GM12891 (cell line): ENCODE measurements at regions not wholly inside any gene's neighbourhood (a gene's known extent, or its start where the extent isn't known, plus 50 kb on each side); places are given as distances from the start of the nearest gene placed in this dataset.
"Not testable (repeated sequence)": the region's sequence is repeated elsewhere in the genome, so short reads cannot be mapped to it uniquely, and the experiment has no call there.

Experiments used
- DNase-seq: peaks from one replicate; pipeline ENCODE4 v3.0.0; 2011; ENCODE audit warnings: low spot score; ENCODE audit not compliant: insufficient read length
- FAIRE-seq: peaks from 2 replicates; lab custom pipeline; 2011; peaks lifted over from hg19 to GRCh38; lab: Jason Lieb, UNC
- PAX5 ChIP-seq: IDR thresholded peaks from 2 replicates; pipeline ENCODE4 v1.6.1; 2011; ENCODE audit warnings: low read length, moderate library complexity, mild to moderate bottlenecking; ENCODE audit not compliant: insufficient read depth, severe bottlenecking
- POLR2A ChIP-seq: IDR thresholded peaks from 2 replicates; pipeline ENCODE4 v1.6.1; 2011; ENCODE audit warnings: low read depth, low read length, control low read depth
- POLR2AphosphoS5 ChIP-seq: IDR thresholded peaks from 2 replicates; pipeline ENCODE4 v1.6.1; 2011; ENCODE audit warnings: low read depth, low read length, control low read depth
- POU2F2 ChIP-seq: IDR thresholded peaks from 2 replicates; pipeline ENCODE4 v1.6.1; 2011; ENCODE audit warnings: low read depth, mild to moderate bottlenecking, control low read depth, low read length, moderate library complexity
- SPI1 ChIP-seq: IDR thresholded peaks from 2 replicates; pipeline ENCODE4 v1.6.1; 2011; ENCODE audit warnings: low read depth, low read length, control low read depth
- TAF1 ChIP-seq: IDR thresholded peaks from 2 replicates; pipeline ENCODE4 v1.6.1; 2011; ENCODE audit warnings: low read depth, low read length, control low read depth

- TF ChIP-seq POLR2AphosphoS5 (no peak), PAX5 (no peak), TAF1 (no peak), POLR2A (no peak), POU2F2 (no peak), SPI1 (no peak)
- DNase-seq (no peak), FAIRE-seq (no peak)
These were observed 299.9 kb upstream of the LYZL1 start for GRCh38 chr10:28988980-28989379.

GRCh38 chr10:28991333-28992270, 297.3 kb upstream of the LYZL1 start:
- no peak for TF ChIP-seq POLR2A
- no peak for TF ChIP-seq SPI1
- TF ChIP-seq TAF1: no peak
- no peak for TF ChIP-seq PAX5
- no peak for TF ChIP-seq POU2F2
- no peak for TF ChIP-seq POLR2AphosphoS5
- FAIRE-seq: no peak
- DNase-seq: no peak

GRCh38 chr10:28993056-28993455, 295.8 kb upstream of the LYZL1 start:
- no peak for DNase-seq
- TF ChIP-seq POLR2A (no peak), POLR2AphosphoS5 (no peak), POU2F2 (no peak), SPI1 (no peak), TAF1 (no peak)
- no peak for FAIRE-seq

DNA sequence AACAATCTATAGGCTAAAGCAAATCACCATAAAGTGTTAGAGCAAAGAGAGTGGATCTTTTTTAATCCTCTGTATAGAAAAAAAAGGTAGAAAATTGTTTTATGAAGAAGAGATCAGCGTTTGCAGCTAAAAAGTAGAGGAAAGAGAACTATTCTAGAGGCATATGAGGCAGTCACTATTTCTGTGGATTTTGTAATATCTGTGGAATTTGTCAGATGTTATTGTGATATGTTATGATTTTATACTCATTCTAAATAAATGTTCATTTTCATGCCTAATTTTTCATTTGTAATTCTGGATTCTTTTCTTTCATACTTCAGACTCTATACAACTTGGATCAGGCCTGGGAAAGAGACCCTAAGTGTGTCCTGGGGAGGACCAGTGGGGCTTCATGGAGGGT, 295.0 kb upstream of the LYZL1 start:
- TF ChIP-seq POLR2AphosphoS5 (no peak), SPI1 (no peak), POLR2A (no peak), TAF1 (no peak), POU2F2 (no peak), PAX5 (no peak)
- no peak for FAIRE-seq
- no peak for DNase-seq

DNA sequence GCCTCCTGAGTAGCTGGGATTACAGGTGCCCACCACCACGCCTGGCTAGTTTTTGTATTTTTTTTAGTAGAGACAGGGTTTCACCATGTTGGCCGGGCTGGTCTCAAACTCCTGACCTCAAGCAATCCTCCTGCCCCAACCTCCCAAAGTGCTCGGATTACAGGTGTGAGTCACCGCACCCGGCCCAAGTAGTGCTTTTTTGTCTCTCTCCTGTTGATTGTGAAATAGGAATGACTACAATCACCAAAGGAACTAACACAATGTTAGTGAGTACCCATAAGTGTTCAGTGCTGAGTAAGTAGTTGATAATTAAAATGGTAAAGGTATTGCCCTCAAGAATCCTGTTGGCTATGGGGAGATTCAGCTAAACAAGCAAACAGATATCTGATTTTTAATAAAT, 294.1 kb upstream of the LYZL1 start:
- not testable (repeated sequence) for DNase-seq, FAIRE-seq

GRCh38 chr10:28995497-28995896, 293.4 kb upstream of the LYZL1 start:
- DNase-seq (no peak), FAIRE-seq (no peak)
- TF ChIP-seq POLR2A: no peak
- no peak for TF ChIP-seq PAX5

DNA sequence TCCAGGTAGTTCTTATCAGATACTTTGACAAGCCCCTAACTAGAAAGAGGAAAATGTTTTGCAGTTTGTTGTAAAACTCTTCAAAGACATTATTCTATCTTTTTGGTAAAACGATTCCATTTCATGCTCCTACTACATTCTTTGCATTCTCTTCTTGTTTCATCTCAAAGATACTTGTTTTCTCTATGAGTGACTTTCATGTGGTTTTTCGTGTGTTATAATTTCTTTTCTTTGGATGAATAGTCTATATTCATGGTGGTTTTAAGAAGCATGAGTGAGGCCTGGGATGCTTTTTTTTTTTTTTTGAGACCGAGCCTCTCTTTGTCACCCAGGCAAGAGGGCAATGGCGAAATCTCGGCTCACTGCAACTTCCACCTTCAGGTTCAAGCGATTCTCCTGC, 292.5 kb upstream of the LYZL1 start:
- no peak for TF ChIP-seq POU2F2
- TF ChIP-seq TAF1: no peak
- no peak for TF ChIP-seq POLR2A
- no peak for TF ChIP-seq POLR2AphosphoS5
- no peak for TF ChIP-seq PAX5
- FAIRE-seq: no peak
- no peak for DNase-seq

GRCh38 chr10:28996947-28997551, 291.8 kb upstream of the LYZL1 start:
- FAIRE-seq (no peak), DNase-seq (no peak)
- TF ChIP-seq PAX5 (no peak), TAF1 (no peak), POU2F2 (no peak), POLR2AphosphoS5 (no peak), SPI1 (no peak), POLR2A (no peak)

- TF ChIP-seq POU2F2 (no peak), PAX5 (no peak), POLR2AphosphoS5 (no peak), SPI1 (no peak), POLR2A (no peak), TAF1 (no peak)
- FAIRE-seq (no peak), DNase-seq (no peak)
These were observed 291.1 kb upstream of the LYZL1 start for GRCh38 chr10:28997734-28998133.

- FAIRE-seq: no peak
- DNase-seq: no peak
- TF ChIP-seq TAF1: no peak
- TF ChIP-seq POU2F2: no peak
- TF ChIP-seq PAX5: no peak
- no peak for TF ChIP-seq SPI1
- no peak for TF ChIP-seq POLR2AphosphoS5
- TF ChIP-seq POLR2A: no peak
These were observed 287.1 kb upstream of the LYZL1 start for GRCh38 chr10:29001801-29002200.

- FAIRE-seq, DNase-seq: not testable (repeated sequence)
These were observed 285.9 kb upstream of the LYZL1 start for GRCh38 chr10:29003014-29003413.
